Loucy (cell line): ENCODE measurements at regions not wholly inside any gene's neighbourhood (a gene's known extent, or its start where the extent isn't known, plus 50 kb on each side); places are given as distances from the start of the nearest gene placed in this dataset.

Experiments used
- H2AFZ ChIP-seq: fragments of 200-600 bp; sonication (generic); 2 replicates; pipeline ENCODE4 v1.6.0; 2016; ENCODE audit warnings: antibody characterized with exemption, mild to moderate bottlenecking, low read length, moderate library complexity
- H3F3A ChIP-seq: fragments of 200-600 bp; 2 replicates; pipeline ENCODE4 v1.6.0; 2016; ENCODE audit warnings: antibody characterized with exemption, low read depth, mild to moderate bottlenecking
- H3K27me3 ChIP-seq: fragments of 200-600 bp; sonication (generic); 2 replicates; pipeline ENCODE4 v1.6.1; 2014; ENCODE audit warnings: low read length, mild to moderate bottlenecking; ENCODE audit not compliant: insufficient read depth, poor library complexity, severe bottlenecking
- H3K36me3 ChIP-seq: fragments of 200-600 bp; sonication (generic); 2 replicates; pipeline ENCODE4 v1.6.1; 2016; ENCODE audit warnings: low read length; ENCODE audit not compliant: insufficient read depth
- H3K4me1 ChIP-seq: fragments of 200-600 bp; sonication (generic); 2 replicates; pipeline ENCODE4 v1.5.1; 2014; ENCODE audit warnings: low read length, mild to moderate bottlenecking; ENCODE audit not compliant: insufficient read depth, poor library complexity, severe bottlenecking
- H3K4me2 ChIP-seq: fragments of 200-600 bp; sonication (generic); 2 replicates; pipeline ENCODE4 v1.6.0; 2014; ENCODE audit warnings: antibody characterized with exemption, low read length, low read depth, mild to moderate bottlenecking; ENCODE audit not compliant: poor library complexity, severe bottlenecking
- H3K4me3 ChIP-seq: fragments of 200-600 bp; sonication (generic); 2 replicates; pipeline ENCODE4 v1.5.1; 2014; ENCODE audit warnings: low read length, mild to moderate bottlenecking, mixed read lengths; ENCODE audit not compliant: poor library complexity, severe bottlenecking
- H3K79me2 ChIP-seq: fragments of 200-600 bp; sonication (generic); 2 replicates; pipeline ENCODE4 v1.6.1; 2014; ENCODE audit warnings: low read length; ENCODE audit not compliant: insufficient read depth
- H3K9ac ChIP-seq: fragments of 200-600 bp; sonication (generic); 2 replicates; pipeline ENCODE4 v1.6.0; 2014; ENCODE audit warnings: mild to moderate bottlenecking, low read depth, low read length, moderate library complexity; ENCODE audit not compliant: poor library complexity, severe bottlenecking
- H3K9me2 ChIP-seq: fragments of 200-600 bp; sonication (generic); replicated peaks from 2 replicates; pipeline ENCODE4 v1.6.1; 2016; ENCODE audit warnings: low read depth, low read length, mixed read lengths
- H3K9me3 ChIP-seq: fragments of 200-600 bp; sonication (generic); 2 replicates; pipeline ENCODE4 v1.6.1; 2014; ENCODE audit warnings: mild to moderate bottlenecking, antibody characterized with exemption, low read length, low read depth; ENCODE audit not compliant: insufficient read depth
- H4K20me1 ChIP-seq: fragments of 200-600 bp; sonication (generic); 2 replicates; pipeline ENCODE4 v1.6.0; 2014; ENCODE audit warnings: antibody characterized with exemption, low read length, mild to moderate bottlenecking; ENCODE audit not compliant: insufficient read depth, poor library complexity, severe bottlenecking
- CTCF ChIP-seq: fragments of 200-600 bp; sonication (generic); conservative IDR thresholded peaks from 2 replicates; pipeline ENCODE4 v1.5.1; 2014; ENCODE audit warnings: mild to moderate bottlenecking, antibody characterized with exemption, low read length
- EZH2phosphoT487 ChIP-seq: fragments of 200-600 bp; IDR thresholded peaks from 2 replicates; pipeline ENCODE4 v1.6.1; 2018; ENCODE audit warnings: antibody characterized with exemption, mild to moderate bottlenecking, moderate library complexity, borderline replicate concordance

- no peaks in the 10 kb centered on the region for H3K27me3 ChIP-seq
- H3K4me1 ChIP-seq: no peaks in the 10 kb centered on the region
- H4K20me1 ChIP-seq: no peaks in the 10 kb centered on the region
- H3F3A ChIP-seq: no peaks in the 10 kb centered on the region
- H3K4me3 ChIP-seq: no peak overlapping the region
- no peaks in the 10 kb centered on the region for H3K79me2 ChIP-seq
- no peak overlapping the region for H3K4me2 ChIP-seq
- no peak for TF ChIP-seq EZH2phosphoT487
- no peak for TF ChIP-seq CTCF
- H2AFZ ChIP-seq: no peak overlapping the region
- H3K9me2 ChIP-seq: no peaks in the 10 kb centered on the region
- H3K36me3 ChIP-seq: no peaks in the 10 kb centered on the region
- H3K9me3 ChIP-seq: no peaks in the 10 kb centered on the region
- no peak overlapping the region for H3K9ac ChIP-seq
Measured at GRCh38 chr4:100949350-100949935, 397.9 kb downstream of the PPP3CA start.

GRCh38 chr4:100948911-100949310 lies 398.4 kb downstream of the PPP3CA start:
- H3K4me1 ChIP-seq: peaks cover 1% of the 10 kb centered on the region
- no peaks in the 10 kb centered on the region for H3K9me2 ChIP-seq
- H3K4me3 ChIP-seq: no peak overlapping the region
- no peak overlapping the region for H3K9ac ChIP-seq
- H3K27me3 ChIP-seq: no peaks in the 10 kb centered on the region
- no peaks in the 10 kb centered on the region for H3K9me3 ChIP-seq
- no peaks in the 10 kb centered on the region for H4K20me1 ChIP-seq
- TF ChIP-seq CTCF: no peak
- no peak for TF ChIP-seq EZH2phosphoT487
- no peak overlapping the region for H2AFZ ChIP-seq
- H3K4me2 ChIP-seq: no peak overlapping the region
- H3K36me3 ChIP-seq: no peaks in the 10 kb centered on the region
- no peaks in the 10 kb centered on the region for H3K79me2 ChIP-seq
- H3F3A ChIP-seq: no peaks in the 10 kb centered on the region

GRCh38 chr4:100945789-100946188 lies 401.5 kb downstream of the PPP3CA start:
- Histone ChIP-seq H2AFZ (no peak overlapping the region), H3K9me2 (no peaks in the 10 kb centered on the region), H3K4me2 (no peak overlapping the region), H3K9ac (no peak overlapping the region), H3F3A (0 out of 2 replicates have a peak, but pooled peaks cover 3% of the 10 kb centered on the region), H3K4me3 (no peak overlapping the region), H3K9me3 (peaks cover 4% of the 10 kb centered on the region; the same call in 1 of the 2 replicates), H3K27me3 (no peaks in the 10 kb centered on the region), H3K79me2 (no peaks in the 10 kb centered on the region), H3K36me3 (no peaks in the 10 kb centered on the region), H4K20me1 (no peaks in the 10 kb centered on the region), H3K4me1 (peaks cover 7% of the 10 kb centered on the region)
- no peak for TF ChIP-seq EZH2phosphoT487
- TF ChIP-seq CTCF: no peak
